CD8-positive, alpha-beta memory T cell (primary cell): ENCODE measurements at regions not wholly inside any gene's neighbourhood (a gene's known extent, or its start where the extent isn't known, plus 50 kb on each side); places are given as distances from the start of the nearest gene placed in this dataset.

Experiments
- CTCF ChIA-PET: fragments of 350-600 bp; sonication (Branson Sonifier 250); formaldehyde crosslinking; loops from one replicate; lab custom pipeline; 2021; ENCODE audit warnings: antibody characterized with exemption; lab: Charles Lee
- POLR2A ChIA-PET: fragments of 350-600 bp; sonication (Branson Sonifier 250); formaldehyde crosslinking; loops from one replicate; lab custom pipeline; 2021; ENCODE audit warnings: antibody characterized with exemption; lab: Charles Lee
- DNase-seq, 5 donors: peaks; one replicate each; pipeline versions ENCODE4 v3.0.0 to v3.0.0-alpha.2; 2020 to 2022; ENCODE audit warnings: mixed read lengths in 1 of 5
- H3K27ac ChIP-seq: one replicate; pipeline ENCODE4 v1.7.0; 2013; ENCODE audit warnings: low read depth, mild to moderate bottlenecking, low read length, moderate library complexity
- H3K27me3 ChIP-seq: 2 replicates; pipeline ENCODE4 v1.7.0; 2013; ENCODE audit warnings: low read length, mild to moderate bottlenecking; ENCODE audit not compliant: insufficient read depth, poor library complexity, severe bottlenecking
- H3K36me3 ChIP-seq: 2 replicates; pipeline ENCODE4 v1.7.0; 2013; ENCODE audit warnings: mild to moderate bottlenecking, low read length, moderate library complexity; ENCODE audit not compliant: insufficient read depth
- H3K4me1 ChIP-seq: 2 replicates; pipeline ENCODE4 v1.7.0; 2013; ENCODE audit warnings: mild to moderate bottlenecking, low read length, moderate library complexity; ENCODE audit not compliant: insufficient read depth
- H3K4me3 ChIP-seq: 2 replicates; pipeline ENCODE4 v1.7.0; 2013; ENCODE audit warnings: mild to moderate bottlenecking, low read length
- H3K9me3 ChIP-seq: 2 replicates; pipeline ENCODE4 v1.7.0; 2013; ENCODE audit warnings: mild to moderate bottlenecking, low read length
- H3K27ac Mint-ChIP-seq, 8 donors: one replicate each; pipeline ENCODE4 v1.8.0; 2020 to 2021; ENCODE audit warnings: mixed read lengths in 8 of 8, mild to moderate bottlenecking in 6 of 8, inconsistent platforms in 3 of 8, moderate library complexity in 3 of 8
- H3K27me3 Mint-ChIP-seq, 2 donors: one replicate each; pipeline ENCODE4 v1.8.0; 2020 to 2021; ENCODE audit warnings: mixed read lengths in 2 of 2, mild to moderate bottlenecking in 1 of 2, moderate library complexity in 1 of 2
- H3K36me3 Mint-ChIP-seq, 3 donors: one replicate each; pipeline ENCODE4 v1.8.0; 2020 to 2021; ENCODE audit warnings: mixed read lengths in 3 of 3, inconsistent platforms in 1 of 3, mild to moderate bottlenecking in 1 of 3
- H3K4me1 Mint-ChIP-seq, 3 donors: one replicate each; pipeline ENCODE4 v1.8.0; 2020 to 2021; ENCODE audit warnings: mixed read lengths in 3 of 3, inconsistent platforms in 1 of 3, mild to moderate bottlenecking in 1 of 3
- H3K4me3 Mint-ChIP-seq, 7 donors: one replicate each; pipeline ENCODE4 v1.8.0; 2020 to 2021; ENCODE audit warnings: mixed read lengths in 7 of 7, mild to moderate bottlenecking in 6 of 7, moderate library complexity in 4 of 7, inconsistent platforms in 2 of 7
- H3K9me3 Mint-ChIP-seq, 5 donors: one replicate each; pipeline ENCODE4 v1.8.0; 2020 to 2022; ENCODE audit warnings: mixed read lengths in 5 of 5, mild to moderate bottlenecking in 3 of 5, moderate library complexity in 2 of 5, inconsistent platforms in 1 of 5

GRCh38 chr14:42368234-42368633, 761.6 kb downstream of the LRFN5 start:
- no peaks in the 10 kb centered on the region for H3K27me3 Mint-ChIP-seq
- H3K9me3 ChIP-seq = no peaks in the 10 kb centered on the region
- no peak overlapping the region for H3K4me3 Mint-ChIP-seq
- H3K27ac ChIP-seq = no peak overlapping the region
- no peak overlapping the region for H3K4me3 ChIP-seq
- ChIA-PET POLR2A (no interaction called here), CTCF (no interaction called here)
- H3K9me3 Mint-ChIP-seq = peaks cover 0 to 15% (median 7%) of the 10 kb centered on the region in 5 donors
- H3K4me1 Mint-ChIP-seq = no peaks in the 10 kb centered on the region
- H3K36me3 ChIP-seq = no peaks in the 10 kb centered on the region
- no peak for DNase-seq
- H3K27ac Mint-ChIP-seq = no peak overlapping the region
- no peaks in the 10 kb centered on the region for H3K36me3 Mint-ChIP-seq
- no peaks in the 10 kb centered on the region for H3K27me3 ChIP-seq
- H3K4me1 ChIP-seq = no peaks in the 10 kb centered on the region

DNA sequence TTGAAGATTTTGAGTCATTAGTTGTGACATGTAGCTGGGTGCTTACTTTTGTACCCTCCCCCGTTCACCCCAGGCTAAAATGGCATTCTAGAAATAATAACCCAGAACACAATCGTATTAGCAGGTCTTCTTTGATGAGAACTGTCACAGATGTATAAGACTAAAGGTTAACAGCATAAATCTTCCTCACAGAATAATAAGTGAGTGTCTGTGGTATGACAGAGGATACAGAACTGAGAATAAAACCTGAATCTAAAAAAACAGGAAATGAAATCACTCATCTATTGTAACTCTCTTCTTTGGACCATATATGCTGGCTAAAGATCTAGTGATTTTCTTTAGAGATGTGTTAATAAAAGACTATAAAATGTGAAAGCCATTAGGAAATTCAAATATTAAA, 746.6 kb downstream of the LRFN5 start:
- Histone ChIP-seq H3K4me1 (no peaks in the 10 kb centered on the region), H3K27ac (no peak overlapping the region), H3K36me3 (no peaks in the 10 kb centered on the region), H3K4me3 (no peak overlapping the region), H3K9me3 (no peaks in the 10 kb centered on the region), H3K27me3 (no peaks in the 10 kb centered on the region)
- H3K9me3 Mint-ChIP-seq = peaks cover 2 to 13% (median 7%) of the 10 kb centered on the region in 5 donors
- H3K4me1 Mint-ChIP-seq = no peaks in the 10 kb centered on the region
- no peak overlapping the region for H3K27ac Mint-ChIP-seq
- ChIA-PET CTCF (no interaction called here), POLR2A (no interaction called here)
- DNase-seq = no peak
- no peaks in the 10 kb centered on the region for H3K36me3 Mint-ChIP-seq
- H3K27me3 Mint-ChIP-seq = no peaks in the 10 kb centered on the region
- H3K4me3 Mint-ChIP-seq = no peak overlapping the region

GRCh38 chr14:42335918-42336317, 729.2 kb downstream of the LRFN5 start:
- Mint-ChIP-seq H3K27me3 (no peaks in the 10 kb centered on the region), H3K27ac (no peak overlapping the region), H3K4me3 (no peak overlapping the region), H3K4me1 (no peaks in the 10 kb centered on the region), H3K9me3 (peaks cover 0 to 31% (median 6%) of the 10 kb centered on the region in 5 donors), H3K36me3 (no peaks in the 10 kb centered on the region)
- H3K4me1 ChIP-seq = no peaks in the 10 kb centered on the region
- H3K27ac ChIP-seq = no peak overlapping the region
- DNase-seq = no peak
- no peaks in the 10 kb centered on the region for H3K36me3 ChIP-seq
- no peaks in the 10 kb centered on the region for H3K9me3 ChIP-seq
- CTCF ChIA-PET = no interaction called here
- no peaks in the 10 kb centered on the region for H3K27me3 ChIP-seq
- POLR2A ChIA-PET = no interaction called here
- H3K4me3 ChIP-seq = no peak overlapping the region

DNA sequence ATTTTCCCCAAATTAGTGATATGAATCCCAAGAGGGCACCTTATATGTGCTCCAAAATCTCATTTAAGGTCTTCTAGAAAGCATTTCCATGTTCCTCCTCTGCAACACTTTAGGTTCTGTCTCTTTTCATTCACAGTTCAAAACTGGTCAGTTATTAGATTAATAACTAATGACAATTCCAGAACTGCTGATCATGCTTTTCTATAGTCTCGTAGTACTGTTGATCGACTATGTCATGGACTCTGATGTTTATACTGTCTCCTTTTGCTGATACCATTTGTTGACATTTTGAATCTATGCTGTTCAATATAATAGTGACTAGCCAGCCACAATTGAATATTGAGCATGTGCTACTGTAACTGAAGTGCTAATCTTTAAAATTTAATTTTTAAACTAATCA, 728.3 kb downstream of the LRFN5 start:
- no peak for DNase-seq
- Mint-ChIP-seq H3K4me1 (no peaks in the 10 kb centered on the region), H3K27ac (no peak overlapping the region), H3K9me3 (peaks cover 0 to 28% (median 4%) of the 10 kb centered on the region in 5 donors), H3K27me3 (no peaks in the 10 kb centered on the region), H3K4me3 (no peak overlapping the region), H3K36me3 (no peaks in the 10 kb centered on the region)
- Histone ChIP-seq H3K27me3 (no peaks in the 10 kb centered on the region), H3K27ac (no peak overlapping the region), H3K9me3 (no peaks in the 10 kb centered on the region), H3K4me3 (no peak overlapping the region), H3K4me1 (no peaks in the 10 kb centered on the region), H3K36me3 (no peaks in the 10 kb centered on the region)
- ChIA-PET POLR2A (no interaction called here), CTCF (no interaction called here)

- Histone ChIP-seq H3K4me1 (no peaks in the 10 kb centered on the region), H3K36me3 (no peaks in the 10 kb centered on the region), H3K27ac (no peak overlapping the region), H3K27me3 (no peaks in the 10 kb centered on the region), H3K9me3 (no peaks in the 10 kb centered on the region), H3K4me3 (no peak overlapping the region)
- H3K4me3 Mint-ChIP-seq = no peak overlapping the region
- no peaks in the 10 kb centered on the region for H3K4me1 Mint-ChIP-seq
- ChIA-PET CTCF (no interaction called here), POLR2A (no interaction called here)
- peaks cover 6 to 27% (median 13%) of the 10 kb centered on the region in 5 donors for H3K9me3 Mint-ChIP-seq
- H3K27ac Mint-ChIP-seq = no peak overlapping the region
- no peaks in the 10 kb centered on the region for H3K36me3 Mint-ChIP-seq
- DNase-seq = no peak
- no peaks in the 10 kb centered on the region for H3K27me3 Mint-ChIP-seq
These were observed 716.8 kb downstream of the LRFN5 start for GRCh38 chr14:42323426-42323825.

DNA sequence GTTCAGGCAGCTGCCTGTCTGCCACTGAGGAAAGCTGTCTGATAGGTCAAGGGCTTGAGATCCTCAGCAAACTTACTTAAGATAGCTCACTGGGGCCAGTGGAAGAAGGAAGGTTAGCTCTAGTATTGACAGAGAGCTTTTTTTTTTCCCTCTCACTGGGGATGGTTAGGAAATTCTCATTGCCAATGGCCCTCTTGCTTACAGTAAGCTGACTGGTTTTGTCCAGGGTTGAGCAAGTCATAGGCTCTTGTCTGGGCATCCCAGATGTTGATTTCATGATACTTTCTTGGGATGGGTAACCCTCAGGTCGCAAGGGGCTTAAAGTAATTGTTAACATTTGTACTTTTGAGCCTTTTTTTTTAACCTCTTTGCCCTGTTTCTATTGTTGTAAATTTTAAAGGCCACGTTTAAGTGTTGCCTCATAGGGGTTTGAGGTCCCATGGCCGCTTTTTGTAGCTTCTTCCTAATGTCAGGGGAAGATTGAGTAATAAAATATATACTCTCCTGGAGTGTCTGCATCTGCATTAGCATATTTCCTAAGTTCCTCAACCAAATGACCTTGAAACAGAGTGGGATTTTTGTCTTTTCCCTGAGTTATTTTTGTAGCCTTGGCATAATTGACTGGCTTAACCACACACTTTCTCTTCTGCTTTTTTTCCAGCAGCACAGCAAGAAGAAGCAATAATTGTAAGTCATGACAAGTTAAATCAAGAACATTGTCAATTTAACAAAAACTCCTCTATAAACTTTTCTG, 716.0 kb downstream of the LRFN5 start:
- H3K4me3 Mint-ChIP-seq = no peak overlapping the region
- ChIA-PET POLR2A (no interaction called here), CTCF (no interaction called here)
- Histone ChIP-seq H3K27me3 (no peaks in the 10 kb centered on the region), H3K36me3 (no peaks in the 10 kb centered on the region), H3K4me1 (no peaks in the 10 kb centered on the region), H3K27ac (no peak overlapping the region), H3K9me3 (no peaks in the 10 kb centered on the region), H3K4me3 (no peak overlapping the region)
- H3K27ac Mint-ChIP-seq = no peak overlapping the region
- H3K36me3 Mint-ChIP-seq = no peaks in the 10 kb centered on the region
- H3K27me3 Mint-ChIP-seq = no peaks in the 10 kb centered on the region
- DNase-seq = no peak
- no peaks in the 10 kb centered on the region for H3K4me1 Mint-ChIP-seq
- H3K9me3 Mint-ChIP-seq = peaks cover 4 to 25% (median 13%) of the 10 kb centered on the region in 5 donors

DNA sequence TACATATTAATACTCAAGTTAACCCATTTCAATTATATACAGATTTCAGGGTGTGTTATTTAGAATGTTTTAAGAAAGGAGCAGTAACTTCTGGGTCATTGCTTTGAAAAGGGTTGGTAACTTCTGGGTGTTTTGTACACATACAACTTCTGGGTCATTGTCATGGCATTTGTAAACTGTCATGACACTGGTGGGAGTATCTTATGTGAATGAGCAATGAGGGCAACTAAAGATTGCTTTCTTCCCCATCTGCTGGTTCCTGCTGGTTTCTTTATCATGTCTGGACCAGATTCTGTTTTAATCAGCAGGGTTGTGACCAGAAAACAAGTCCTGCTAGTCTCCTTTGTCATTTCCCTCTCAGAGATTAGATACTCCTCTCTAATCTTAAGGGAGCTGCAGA, 713.3 kb downstream of the LRFN5 start:
- no peak overlapping the region for H3K27ac Mint-ChIP-seq
- no peaks in the 10 kb centered on the region for H3K36me3 Mint-ChIP-seq
- no peaks in the 10 kb centered on the region for H3K36me3 ChIP-seq
- no peaks in the 10 kb centered on the region for H3K27me3 Mint-ChIP-seq
- no peaks in the 10 kb centered on the region for H3K4me1 Mint-ChIP-seq
- H3K4me1 ChIP-seq = no peaks in the 10 kb centered on the region
- no peak overlapping the region for H3K4me3 Mint-ChIP-seq
- DNase-seq = no peak
- H3K27ac ChIP-seq = no peak overlapping the region
- H3K9me3 Mint-ChIP-seq = peaks cover 3 to 15% (median 7%) of the 10 kb centered on the region in 5 donors
- H3K27me3 ChIP-seq = no peaks in the 10 kb centered on the region
- ChIA-PET CTCF (no interaction called here), POLR2A (no interaction called here)
- no peak overlapping the region for H3K4me3 ChIP-seq
- H3K9me3 ChIP-seq = no peaks in the 10 kb centered on the region

DNA sequence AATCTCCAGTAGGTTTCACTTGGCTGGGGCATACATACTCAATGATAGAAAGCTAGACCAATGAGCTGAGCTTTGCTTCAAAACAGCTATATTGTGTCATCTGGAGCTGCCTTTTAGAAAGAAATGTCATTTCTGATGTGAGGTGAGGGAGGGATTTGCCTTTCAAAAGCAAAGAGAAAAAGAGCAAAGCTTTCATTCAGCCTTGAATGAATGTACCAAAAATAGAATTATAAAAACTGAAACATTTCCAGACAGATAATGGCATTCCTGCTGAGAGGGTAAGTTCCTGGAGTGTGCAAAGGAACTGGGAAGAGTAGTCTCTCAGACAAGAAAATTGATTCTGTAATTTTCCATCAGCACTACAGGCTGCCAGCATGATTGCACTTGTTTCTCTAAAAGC, 710.0 kb downstream of the LRFN5 start:
- Mint-ChIP-seq H3K9me3 (peaks cover 5 to 20% (median 11%) of the 10 kb centered on the region in 5 donors), H3K27ac (no peak overlapping the region), H3K4me1 (no peaks in the 10 kb centered on the region), H3K36me3 (no peaks in the 10 kb centered on the region), H3K4me3 (no peak overlapping the region), H3K27me3 (no peaks in the 10 kb centered on the region)
- POLR2A ChIA-PET = no interaction called here
- H3K27me3 ChIP-seq = no peaks in the 10 kb centered on the region
- H3K4me3 ChIP-seq = no peak overlapping the region
- DNase-seq = no peak
- no peaks in the 10 kb centered on the region for H3K36me3 ChIP-seq
- H3K9me3 ChIP-seq = no peaks in the 10 kb centered on the region
- CTCF ChIA-PET = no interaction called here
- H3K4me1 ChIP-seq = no peaks in the 10 kb centered on the region
- H3K27ac ChIP-seq = no peak overlapping the region
